ENCODE measurements at regions not wholly inside any gene's neighbourhood (a gene's known extent, or its start where the extent isn't known, plus 50 kb on each side); places are given as distances from the start of the nearest gene placed in this dataset.

DNA sequence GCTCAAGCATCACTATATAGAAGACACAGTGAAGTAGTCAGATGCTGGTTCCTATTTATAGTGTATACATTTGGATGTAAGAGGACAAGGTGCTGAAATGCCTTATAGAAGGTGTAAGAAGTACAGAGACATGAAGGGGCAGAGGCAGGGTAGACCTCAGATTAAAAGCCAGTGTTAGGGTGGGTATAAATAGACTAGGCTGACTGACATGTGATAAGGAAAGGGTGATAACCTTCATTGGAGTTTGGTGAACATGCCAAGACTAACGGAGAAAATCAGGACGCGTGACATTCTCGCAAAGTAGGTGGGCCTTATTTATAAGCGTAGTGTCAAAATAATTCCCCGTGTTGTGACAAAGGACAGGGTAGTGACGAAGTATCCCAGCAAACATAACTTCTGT, 59.1 kb upstream of the HRH2 start:
- Histone ChIP-seq H3K4me3 (no peak overlapping the region), H3K36me3 (no peaks in the 10 kb centered on the region), H3K27me3 (no peaks in the 10 kb centered on the region), H3K27ac (no peak overlapping the region), H3K9me3 (no peaks in the 10 kb centered on the region), H3K4me1 (no peaks in the 10 kb centered on the region)
- TF ChIP-seq, protein P1, sequence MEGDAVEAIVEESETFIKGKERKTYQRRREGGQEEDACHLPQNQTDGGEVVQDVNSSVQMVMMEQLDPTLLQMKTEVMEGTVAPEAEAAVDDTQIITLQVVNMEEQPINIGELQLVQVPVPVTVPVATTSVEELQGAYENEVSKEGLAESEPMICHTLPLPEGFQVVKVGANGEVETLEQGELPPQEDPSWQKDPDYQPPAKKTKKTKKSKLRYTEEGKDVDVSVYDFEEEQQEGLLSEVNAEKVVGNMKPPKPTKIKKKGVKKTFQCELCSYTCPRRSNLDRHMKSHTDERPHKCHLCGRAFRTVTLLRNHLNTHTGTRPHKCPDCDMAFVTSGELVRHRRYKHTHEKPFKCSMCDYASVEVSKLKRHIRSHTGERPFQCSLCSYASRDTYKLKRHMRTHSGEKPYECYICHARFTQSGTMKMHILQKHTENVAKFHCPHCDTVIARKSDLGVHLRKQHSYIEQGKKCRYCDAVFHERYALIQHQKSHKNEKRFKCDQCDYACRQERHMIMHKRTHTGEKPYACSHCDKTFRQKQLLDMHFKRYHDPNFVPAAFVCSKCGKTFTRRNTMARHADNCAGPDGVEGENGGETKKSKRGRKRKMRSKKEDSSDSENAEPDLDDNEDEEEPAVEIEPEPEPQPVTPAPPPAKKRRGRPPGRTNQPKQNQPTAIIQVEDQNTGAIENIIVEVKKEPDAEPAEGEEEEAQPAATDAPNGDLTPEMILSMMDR (IDR thresholded peaks at IDR 0.05) = no peak
- DNase-seq = no peak
- intact Hi-C loops (cut with DNase I) = no loop called here
- no peak for ATAC-seq

DNA sequence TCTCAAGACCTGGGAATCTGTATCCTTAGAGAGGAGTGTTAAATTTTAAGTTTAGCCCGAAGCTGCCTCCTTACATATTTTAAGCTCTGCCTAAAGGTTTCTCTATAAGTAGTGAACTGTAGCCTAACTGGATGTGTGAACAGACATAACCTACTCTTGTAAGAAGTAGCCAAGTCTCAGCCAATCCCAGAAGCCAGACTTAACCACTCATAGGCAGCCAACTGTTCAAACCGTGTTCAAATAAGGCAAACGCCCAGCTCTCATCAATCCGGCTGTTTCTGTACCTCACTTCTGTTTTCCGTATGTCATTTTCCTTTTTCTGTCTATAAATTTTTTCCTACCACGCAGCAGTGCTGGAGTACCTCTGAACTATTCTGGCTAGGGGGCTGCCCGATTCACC, 58.7 kb upstream of the HRH2 start:
- Histone ChIP-seq H3K27me3 (no peaks in the 10 kb centered on the region), H3K36me3 (no peaks in the 10 kb centered on the region), H3K4me1 (no peaks in the 10 kb centered on the region), H3K27ac (no peak overlapping the region), H3K9me3 (no peaks in the 10 kb centered on the region), H3K4me3 (no peak overlapping the region)
- intact Hi-C loops (cut with DNase I) = no loop called here
- DNase-seq (no peak), ATAC-seq (no peak)
- TF ChIP-seq, protein P1 (IDR thresholded peaks at IDR 0.05) = no peak

DNA sequence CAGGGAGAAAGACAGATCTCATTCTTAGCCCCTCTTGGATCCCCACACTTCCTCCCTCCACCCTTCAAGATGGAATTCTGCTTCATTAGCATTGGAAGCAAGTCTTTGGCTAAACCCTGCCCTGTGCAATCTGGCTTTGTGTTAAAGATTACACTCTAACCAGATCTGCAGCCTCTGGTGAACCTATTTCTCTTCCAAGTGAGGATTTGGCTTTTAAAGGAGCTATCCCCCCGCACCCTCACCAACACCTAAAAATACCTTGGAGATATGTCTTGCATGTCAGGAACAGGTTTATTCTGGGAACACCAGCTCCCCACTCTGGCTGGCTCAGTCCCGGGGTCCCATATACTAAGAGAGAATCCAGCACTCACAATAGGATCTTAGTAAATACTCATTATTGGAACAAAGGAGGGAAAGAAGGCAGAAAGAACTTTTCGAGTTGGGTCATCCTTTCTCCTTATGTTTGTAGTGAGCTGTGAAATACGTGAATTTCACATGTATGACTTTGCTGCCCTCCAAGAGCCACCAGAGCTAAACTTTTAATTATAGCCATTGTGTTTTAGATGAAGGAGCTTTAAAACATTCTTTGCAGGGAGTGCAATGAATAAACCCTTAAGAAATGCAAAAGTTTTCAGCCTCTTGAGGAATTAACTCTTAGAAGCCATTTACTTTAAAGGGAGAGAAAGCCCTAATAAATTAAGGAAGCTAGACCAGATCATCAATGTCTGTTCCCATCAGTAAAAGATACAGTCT, 53.7 kb upstream of the HRH2 start:
- no peaks in the 10 kb centered on the region for H3K36me3 ChIP-seq
- intact Hi-C loops (cut with DNase I) = no loop called here
- ATAC-seq (no peak), DNase-seq (no peak)
- no peaks in the 10 kb centered on the region for H3K4me1 ChIP-seq
- no peaks in the 10 kb centered on the region for H3K27me3 ChIP-seq
- TF ChIP-seq, protein P1 (IDR thresholded peaks at IDR 0.05) = no peak
- H3K9me3 ChIP-seq = no peaks in the 10 kb centered on the region
- no peak overlapping the region for H3K4me3 ChIP-seq
- no peak overlapping the region for H3K27ac ChIP-seq

GRCh38 chr5:175606409-175606808, 51.5 kb upstream of the HRH2 start:
- H3K9me3 ChIP-seq = no peaks in the 10 kb centered on the region
- H3K4me3 ChIP-seq = no peak overlapping the region
- no peak overlapping the region for H3K27ac ChIP-seq
- H3K27me3 ChIP-seq = peaks cover 5% of the 10 kb centered on the region
- no peaks in the 10 kb centered on the region for H3K36me3 ChIP-seq
- ATAC-seq (no peak), DNase-seq (no peak)
- TF ChIP-seq, protein P1 (IDR thresholded peaks at IDR 0.05) = no peak
- H3K4me1 ChIP-seq = no peaks in the 10 kb centered on the region
- intact Hi-C loops (cut with DNase I) = no loop called here
